ENCODE measurements at regions not wholly inside any gene's neighbourhood (a gene's known extent, or its start where the extent isn't known, plus 50 kb on each side); places are given as distances from the start of the nearest gene placed in this dataset.
A peak's percentile ranks its signal among the peaks of the same experiment; 100 is the strongest.
"Not testable (repeated sequence)": the region's sequence is repeated elsewhere in the genome, so short reads cannot be mapped to it uniquely, and the experiment has no call there.

GRCh38 chrX:115912372-115912897 is 258.1 kb upstream of the AGTR2 start:
- no peak for DNase-seq

- DNase-seq, result no peak
Measured at GRCh38 chrX:115913575-115913974, 257.0 kb upstream of the AGTR2 start.

DNA sequence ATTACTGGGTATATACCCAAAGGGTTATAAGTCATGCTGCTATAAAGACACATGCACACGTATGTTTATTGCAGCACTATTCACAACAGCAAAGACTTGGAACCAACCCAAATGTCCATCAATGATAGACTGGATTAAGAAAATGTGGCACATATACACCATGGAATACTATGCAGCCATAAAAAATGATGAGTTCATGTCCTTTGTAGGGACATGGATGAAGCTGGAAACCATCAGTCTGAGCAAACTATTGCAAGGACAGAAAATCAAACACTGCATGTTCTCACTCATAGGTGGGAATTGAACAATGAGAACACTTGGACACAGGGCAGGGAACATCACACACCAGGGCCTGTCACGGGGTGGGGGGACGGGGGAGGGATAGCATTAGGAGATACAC is 254.9 kb upstream of the AGTR2 start:
- not testable (repeated sequence) for DNase-seq

GRCh38 chrX:115929480-115929879 is 241.1 kb upstream of the AGTR2 start:
- DNase-seq, result no peak

DNA sequence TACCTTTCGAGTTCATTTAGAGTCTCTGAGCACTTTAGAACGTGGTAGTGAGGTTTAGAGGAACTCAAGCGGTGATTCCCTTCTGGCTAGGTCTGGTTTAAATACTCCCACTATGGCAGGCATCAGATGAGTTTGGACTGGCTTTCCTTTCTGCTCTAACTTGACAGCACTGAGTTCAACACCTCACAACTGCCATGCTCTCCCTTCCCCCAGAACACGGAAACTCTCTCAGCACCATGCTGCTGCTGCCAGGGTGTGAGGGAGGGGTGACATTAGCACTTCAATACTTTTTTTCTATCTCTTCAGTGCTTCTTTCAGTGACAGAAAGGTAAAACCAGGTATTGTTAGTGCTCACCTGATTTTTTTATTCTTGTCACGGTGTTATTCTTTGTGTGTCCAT is 234.5 kb upstream of the AGTR2 start:
- DNase-seq, result no peak

DNA sequence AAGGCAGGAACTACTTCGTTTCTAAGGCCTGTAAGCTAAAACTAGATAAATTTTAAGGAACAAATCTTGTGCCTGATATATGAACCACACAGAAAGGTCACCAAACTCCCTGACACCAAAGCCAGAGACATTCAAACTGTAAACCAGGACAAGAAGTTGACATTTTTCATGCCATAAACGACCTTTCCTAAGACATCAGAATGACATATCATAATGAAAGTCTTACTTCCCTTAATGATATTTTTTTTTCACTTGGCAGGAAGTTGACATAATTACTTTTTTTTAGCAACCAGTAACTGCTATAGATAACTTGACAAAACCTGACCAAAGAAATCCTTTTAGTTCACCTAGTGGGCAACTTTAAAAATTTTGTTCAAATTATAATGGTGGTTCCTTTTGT is 231.5 kb upstream of the AGTR2 start:
- DNase-seq, result no peak

GRCh38 chrX:115939636-115940160 is 230.8 kb upstream of the AGTR2 start:
- no peak for DNase-seq

- DNase-seq, result no peak
Measured at GRCh38 chrX:115940348-115940747, 230.2 kb upstream of the AGTR2 start.

DNA sequence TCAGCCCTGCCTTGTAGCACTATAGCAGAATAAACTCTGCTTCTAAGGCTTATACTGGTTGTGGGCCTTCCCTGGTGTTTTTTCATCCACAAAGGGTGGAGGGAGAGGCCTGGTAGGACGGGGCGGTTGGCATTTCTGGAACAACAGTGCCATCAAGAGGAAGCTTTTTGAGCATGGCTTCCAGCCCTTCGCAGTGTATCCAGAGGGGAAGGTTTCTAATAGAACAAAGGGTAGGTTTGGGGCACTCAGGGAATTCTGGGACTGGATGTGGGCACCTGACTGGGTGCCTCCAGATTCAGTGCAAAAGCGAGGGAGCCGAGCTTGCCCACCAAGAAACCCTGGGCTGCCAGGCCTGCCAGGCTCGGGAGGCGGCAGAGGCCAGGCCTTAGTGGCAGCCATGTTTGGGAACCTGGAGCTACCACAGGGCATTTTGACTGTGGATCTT is 229.6 kb upstream of the AGTR2 start:
- DNase-seq, result peak; percentile 49

DNA sequence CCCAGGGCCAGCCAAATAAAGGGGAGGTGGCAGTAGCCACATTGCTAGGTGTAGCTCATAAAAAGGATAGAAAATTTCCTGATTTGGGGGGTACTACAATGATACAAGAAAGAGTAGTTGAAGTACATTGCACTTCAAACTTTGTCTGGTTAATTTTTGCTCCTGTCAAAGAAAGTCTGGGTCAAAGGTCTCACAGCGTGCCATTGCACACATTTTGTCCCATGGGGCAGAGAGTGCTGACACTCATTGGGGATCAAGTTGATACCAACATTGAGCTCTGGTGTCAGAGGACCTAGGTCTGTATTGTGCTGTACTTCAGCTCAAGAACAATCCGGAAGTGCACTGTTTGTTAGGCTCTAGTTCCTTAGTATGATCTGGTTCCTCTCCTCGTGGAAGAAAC is 229.2 kb upstream of the AGTR2 start:
- no peak for DNase-seq

GRCh38 chrX:115946059-115946458 is 224.5 kb upstream of the AGTR2 start:
- DNase-seq, result no peak

DNA sequence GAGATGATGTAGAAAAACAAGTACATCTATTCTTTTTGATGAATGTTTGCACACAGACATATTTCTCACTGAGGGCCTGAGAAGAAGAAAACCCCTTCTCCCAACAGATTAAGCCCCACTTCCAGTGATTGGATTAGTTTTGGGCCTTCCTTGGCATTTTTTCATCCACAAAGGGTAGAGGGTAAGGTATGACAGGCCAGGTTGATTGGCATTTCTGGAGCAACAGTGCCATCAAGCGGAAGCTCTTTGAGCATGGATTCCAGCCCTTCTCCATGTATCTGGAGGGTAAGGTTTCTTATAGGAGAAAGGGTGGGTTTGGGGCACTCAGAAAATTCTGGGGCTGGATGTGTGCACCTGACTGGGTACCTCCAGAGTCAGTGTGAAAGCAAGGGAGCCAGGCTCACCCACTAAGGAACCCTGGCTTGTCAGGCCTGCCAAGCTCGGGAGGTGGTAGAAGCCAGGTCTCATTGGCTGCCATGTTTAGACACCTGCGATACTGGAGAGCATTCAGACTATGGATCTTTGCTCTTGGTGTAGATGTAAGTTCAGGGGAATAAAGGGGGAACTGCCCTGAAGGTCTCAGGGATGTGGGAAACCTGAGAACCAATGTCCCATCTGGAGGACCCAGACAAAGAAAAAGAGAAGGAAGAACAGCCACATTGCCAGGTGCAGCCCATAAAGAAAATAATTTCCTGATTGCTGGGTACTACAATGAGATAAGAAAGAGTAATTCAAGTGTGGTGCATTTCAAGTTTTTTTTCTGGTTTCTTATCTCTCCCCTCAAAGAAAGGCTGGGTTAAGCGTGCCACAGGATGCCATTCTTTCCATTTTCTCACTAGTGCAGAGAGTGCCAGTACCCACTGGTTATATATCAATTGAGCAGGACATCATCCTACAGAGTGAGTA is 222.3 kb upstream of the AGTR2 start:
- DNase-seq, result no peak

GRCh38 chrX:115949900-115950822 is 220.4 kb upstream of the AGTR2 start:
- DNase-seq, result peak; percentile 47

GRCh38 chrX:115952417-115953092 is 218.0 kb upstream of the AGTR2 start:
- no peak for DNase-seq

DNA sequence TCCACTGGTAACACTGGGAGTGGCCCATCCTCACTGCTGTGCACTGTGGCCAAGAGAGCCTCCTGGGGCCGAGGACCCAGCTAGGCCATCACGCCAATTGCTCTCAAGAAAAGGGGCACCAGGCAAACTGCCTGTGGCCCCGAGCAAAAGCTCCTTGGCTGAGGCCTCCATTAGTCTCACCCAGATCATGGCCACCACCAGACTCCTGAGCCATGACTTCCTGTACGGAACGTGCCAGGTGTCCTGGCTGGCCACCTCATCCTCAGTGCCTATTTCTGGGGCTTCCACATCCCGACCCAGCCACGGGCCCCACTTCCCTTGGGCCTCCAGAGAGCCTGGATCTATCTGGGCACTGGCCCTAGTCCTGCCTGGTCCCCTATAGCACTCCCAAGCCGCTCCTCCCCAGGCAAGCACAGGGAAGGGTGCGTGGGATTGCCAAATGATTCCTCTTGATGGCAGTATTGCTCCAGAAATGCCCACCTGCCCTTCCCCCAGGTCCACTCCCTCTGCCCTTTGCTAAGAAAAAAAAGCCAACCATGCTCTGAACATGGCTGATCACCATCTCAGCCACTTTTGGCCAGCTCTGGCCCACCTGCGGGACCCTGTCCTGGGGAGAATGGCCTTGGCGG is 212.6 kb upstream of the AGTR2 start:
- no peak for DNase-seq

DNA sequence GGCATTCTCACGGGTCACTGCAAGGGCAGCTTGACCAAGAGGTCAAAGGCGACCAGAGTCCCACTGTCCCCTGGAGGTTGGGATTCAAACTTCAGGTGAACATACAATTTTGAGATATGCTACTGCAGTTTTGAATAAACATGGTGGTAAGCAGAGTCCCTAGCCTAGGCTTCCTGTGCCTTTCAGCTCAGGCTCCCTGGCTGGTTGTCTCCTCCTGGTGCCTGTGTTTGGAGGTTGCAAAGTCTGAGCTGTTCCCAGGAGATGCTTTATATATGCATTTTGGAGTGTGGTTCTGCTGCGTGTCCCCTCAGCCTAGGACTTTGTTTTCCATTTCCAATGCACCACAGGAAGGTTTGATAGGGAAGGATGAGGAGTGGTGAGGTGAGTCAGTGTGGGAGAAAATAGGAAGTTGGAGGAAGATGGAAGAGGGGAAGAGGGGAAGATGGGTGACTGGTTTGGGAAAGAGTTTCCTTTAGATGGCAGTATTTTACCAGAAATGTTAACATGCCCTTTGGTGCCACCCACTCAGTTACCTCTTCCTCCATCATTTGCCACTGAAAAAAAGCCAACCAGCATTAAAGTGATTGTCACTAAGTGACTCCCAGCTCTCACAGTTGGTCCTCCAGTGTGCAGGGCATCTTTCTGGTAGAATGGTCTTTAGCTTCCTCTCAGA is 211.7 kb upstream of the AGTR2 start:
- DNase-seq, result no peak

GRCh38 chrX:115960440-115961084 is 210.0 kb upstream of the AGTR2 start:
- DNase-seq, result no peak

GRCh38 chrX:115966920-115967319 is 203.6 kb upstream of the AGTR2 start:
- DNase-seq, result no peak

DNA sequence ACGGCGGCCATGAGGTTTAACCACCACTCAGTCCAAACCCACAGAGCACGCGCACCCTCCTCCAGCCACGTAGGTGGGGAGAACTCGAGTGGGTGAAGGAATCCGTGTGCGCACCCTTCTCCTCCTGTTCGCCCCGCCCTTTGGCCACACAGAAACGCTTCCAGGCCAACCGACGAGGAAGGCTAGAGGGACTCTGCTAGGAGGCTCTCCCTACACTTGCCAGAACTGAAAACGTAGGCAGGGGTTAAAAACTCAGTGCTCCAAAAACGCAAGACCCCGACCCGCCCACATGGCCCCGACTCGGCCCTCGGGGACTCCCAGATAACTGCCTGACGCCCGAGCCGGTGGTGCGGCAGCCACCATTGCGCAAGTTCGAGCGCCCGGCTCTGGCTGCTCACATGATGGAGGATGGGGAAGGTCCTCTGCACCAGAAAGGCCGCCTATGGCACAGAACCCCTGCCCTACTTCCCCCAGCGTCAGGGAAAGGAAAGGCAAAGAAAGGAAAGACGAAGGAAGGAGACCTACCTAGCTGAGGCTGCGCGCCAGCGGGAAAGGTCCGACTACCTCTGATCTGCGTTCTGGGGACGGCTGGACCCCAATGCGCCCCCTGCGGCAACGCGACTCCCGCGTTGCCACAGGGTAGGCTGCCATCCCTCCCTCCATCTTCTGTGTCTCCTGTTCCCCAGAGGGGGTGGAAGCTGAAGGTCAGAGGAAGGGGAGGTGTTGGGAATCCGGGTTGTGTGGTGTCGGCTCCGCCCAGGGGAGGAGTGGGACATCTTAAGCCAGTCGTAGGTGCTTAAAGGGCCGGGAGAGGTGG is 201.9 kb upstream of the AGTR2 start:
- DNase-seq, result no peak

- no peak for DNase-seq
Measured at GRCh38 chrX:115970718-115971117, 199.8 kb upstream of the AGTR2 start.

All from activated T-cell treated with anti-CD3 and anti-CD28 coated beads, Interleukin-2, amount 50 U/mL, for 1 hour (primary cell).